Keratinocyte (primary cell): ENCODE measurements at regions not wholly inside any gene's neighbourhood (a gene's known extent, or its start where the extent isn't known, plus 50 kb on each side); places are given as distances from the start of the nearest gene placed in this dataset.
"Not testable (repeated sequence)": the region's sequence is repeated elsewhere in the genome, so short reads cannot be mapped to it uniquely, and the experiment has no call there.

ENCODE experiments used
- CTCF ChIP-seq, 3 experiments: IDR thresholded peaks in 1 of 3; conservative IDR thresholded peaks in 1 of 3; optimal IDR thresholded peaks in 1 of 3; 2 replicates in 2 of 3; 3 replicates in 1 of 3; pipeline versions ENCODE3 to v1.5.1; 2011; ENCODE audit warnings: low read length in 3 of 3, mild to moderate bottlenecking in 3 of 3, moderate library complexity in 2 of 3, control low read depth in 1 of 3, inconsistent platforms in 1 of 3; ENCODE audit not compliant: insufficient read depth in 2 of 3; ENCODE audit errors: extremely low read depth in 1 of 3
- EZH2 ChIP-seq: IDR thresholded peaks from one replicate; pipeline ENCODE4 v1.6.1; 2012; ENCODE audit warnings: inconsistent platforms, mild to moderate bottlenecking, low read length, moderate library complexity

GRCh38 chrX:89658662-89659061, 263.0 kb upstream of the TGIF2LX start:
- not testable (repeated sequence) for TF ChIP-seq CTCF (optimal IDR thresholded peaks at IDR 0.05 in 1 of 3, IDR thresholded peaks at IDR 0.05 in 1 of 3, conservative IDR thresholded peaks at IDR 0.05 in 1 of 3; ENCODE audit: extremely low read depth in 1 of 3, insufficient read depth in 2 of 3, low read length in 3 of 3); EZH2
